DOHH2 (cell line): ENCODE measurements at regions not wholly inside any gene's neighbourhood (a gene's known extent, or its start where the extent isn't known, plus 50 kb on each side); places are given as distances from the start of the nearest gene placed in this dataset.

Experiments
- EZH2phosphoT487 ChIP-seq: fragments of 200-600 bp; sonication (generic); IDR thresholded peaks from 2 replicates; pipeline ENCODE4 v1.6.1; 2017; ENCODE audit warnings: borderline replicate concordance, mild to moderate bottlenecking, antibody characterized with exemption, low read length, moderate library complexity, mixed read lengths
- TF ChIP-seq, protein P1 (sequence below): fragments of 200-600 bp; sonication (generic); IDR thresholded peaks from one replicate; pipeline ENCODE4 v1.5.1; 2014; ENCODE audit warnings: antibody characterized with exemption, mild to moderate bottlenecking, low read depth, low read length; ENCODE audit not compliant: poor library complexity, severe bottlenecking

DNA sequence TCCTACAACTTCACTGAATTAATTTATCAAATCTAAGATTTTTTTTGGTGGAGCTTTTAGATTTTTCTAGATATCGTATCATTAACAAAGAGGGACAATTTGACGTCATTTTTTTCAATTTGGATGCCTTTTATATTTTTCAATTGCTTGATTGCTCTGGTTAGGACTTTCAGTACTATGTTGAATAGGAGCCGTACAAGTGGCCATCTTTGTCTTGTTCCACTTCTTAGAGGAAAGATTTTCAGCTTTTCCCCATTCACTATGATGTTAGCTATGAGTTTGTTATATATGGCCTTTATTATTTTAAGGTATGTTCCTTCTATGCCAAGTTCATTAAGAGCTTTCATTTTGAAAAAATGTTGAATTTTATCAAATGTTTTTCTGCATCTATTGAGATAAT is 86.4 kb upstream of the MYCN start:
- TF ChIP-seq, protein P1, sequence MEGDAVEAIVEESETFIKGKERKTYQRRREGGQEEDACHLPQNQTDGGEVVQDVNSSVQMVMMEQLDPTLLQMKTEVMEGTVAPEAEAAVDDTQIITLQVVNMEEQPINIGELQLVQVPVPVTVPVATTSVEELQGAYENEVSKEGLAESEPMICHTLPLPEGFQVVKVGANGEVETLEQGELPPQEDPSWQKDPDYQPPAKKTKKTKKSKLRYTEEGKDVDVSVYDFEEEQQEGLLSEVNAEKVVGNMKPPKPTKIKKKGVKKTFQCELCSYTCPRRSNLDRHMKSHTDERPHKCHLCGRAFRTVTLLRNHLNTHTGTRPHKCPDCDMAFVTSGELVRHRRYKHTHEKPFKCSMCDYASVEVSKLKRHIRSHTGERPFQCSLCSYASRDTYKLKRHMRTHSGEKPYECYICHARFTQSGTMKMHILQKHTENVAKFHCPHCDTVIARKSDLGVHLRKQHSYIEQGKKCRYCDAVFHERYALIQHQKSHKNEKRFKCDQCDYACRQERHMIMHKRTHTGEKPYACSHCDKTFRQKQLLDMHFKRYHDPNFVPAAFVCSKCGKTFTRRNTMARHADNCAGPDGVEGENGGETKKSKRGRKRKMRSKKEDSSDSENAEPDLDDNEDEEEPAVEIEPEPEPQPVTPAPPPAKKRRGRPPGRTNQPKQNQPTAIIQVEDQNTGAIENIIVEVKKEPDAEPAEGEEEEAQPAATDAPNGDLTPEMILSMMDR, result no peak
- no peak for TF ChIP-seq EZH2phosphoT487
